ENCODE measurements at regions not wholly inside any gene's neighbourhood (a gene's known extent, or its start where the extent isn't known, plus 50 kb on each side); places are given as distances from the start of the nearest gene placed in this dataset.
"Not testable (repeated sequence)": the region's sequence is repeated elsewhere in the genome, so short reads cannot be mapped to it uniquely, and the experiment has no call there.

DNA sequence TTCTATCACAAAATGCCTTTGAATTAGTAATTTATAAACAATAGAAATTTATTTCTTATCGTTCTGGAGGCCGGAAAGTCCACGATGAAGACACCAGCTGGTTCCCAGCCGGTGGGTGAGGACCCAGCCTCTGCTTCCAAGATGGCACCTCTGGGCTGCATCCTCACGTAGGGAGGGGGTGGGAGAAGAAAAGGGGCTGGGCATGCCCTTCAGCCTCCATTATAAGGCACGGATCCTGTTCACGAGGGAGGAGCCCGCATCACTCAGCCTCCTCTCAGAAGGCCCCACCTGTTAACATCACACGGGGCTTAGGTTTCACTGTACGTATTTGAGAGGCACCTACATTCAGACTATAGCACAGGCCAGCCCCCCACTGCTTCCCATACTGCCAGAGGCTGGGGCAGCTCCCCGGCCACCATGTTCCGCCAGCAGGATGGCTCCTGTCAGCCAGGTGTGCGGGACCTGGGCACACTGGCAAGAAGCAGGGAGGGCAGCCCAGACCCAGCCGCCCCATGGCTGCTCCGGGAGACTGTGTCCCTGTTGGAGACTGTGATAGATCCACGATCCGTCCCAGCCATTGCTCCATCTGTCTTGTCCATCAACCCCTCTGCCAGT, 131.6 kb downstream of the SOX1 start:
- DNase-seq, result no peak

DNA sequence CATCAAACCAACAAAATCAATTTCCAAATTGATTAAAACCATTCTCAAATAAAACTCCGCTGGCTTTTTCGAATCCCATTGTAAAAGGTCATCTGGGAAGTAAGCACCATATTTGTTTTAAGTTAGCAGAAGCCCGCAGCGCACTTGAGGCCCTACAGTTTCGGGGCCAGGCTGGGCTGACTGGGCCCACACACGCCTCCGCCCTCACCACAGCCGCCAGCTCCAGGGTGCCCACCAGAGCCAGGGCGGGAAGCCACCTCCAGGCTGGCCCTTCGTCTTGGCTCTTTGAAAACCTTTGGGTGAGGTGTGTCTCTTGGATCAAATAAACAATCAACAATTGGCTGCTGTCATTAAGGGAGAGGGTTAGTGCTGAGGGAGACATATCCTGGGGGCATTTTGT, 133.3 kb downstream of the SOX1 start:
- DNase-seq, result no peak

DNA sequence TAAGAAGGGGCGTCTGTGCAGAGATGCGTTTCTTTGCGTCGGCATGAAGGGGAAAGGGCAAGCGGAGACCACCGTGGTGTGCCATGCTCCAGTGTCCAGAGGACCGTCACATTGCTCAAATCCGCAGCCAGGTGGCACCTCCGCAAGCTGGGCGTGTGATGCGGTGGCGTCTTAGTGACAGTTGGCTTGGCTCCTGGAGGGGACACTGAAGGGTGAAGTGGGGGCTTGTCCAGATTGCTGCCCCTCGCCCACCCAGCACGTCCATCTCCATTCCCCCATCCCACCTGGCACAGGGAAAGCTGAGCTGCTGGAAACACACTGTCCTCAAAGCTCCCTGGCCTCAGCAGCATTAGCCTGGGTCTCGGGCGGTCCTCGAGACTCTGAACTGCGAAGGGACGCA, 135.3 kb downstream of the SOX1 start:
- no peak for DNase-seq

DNA sequence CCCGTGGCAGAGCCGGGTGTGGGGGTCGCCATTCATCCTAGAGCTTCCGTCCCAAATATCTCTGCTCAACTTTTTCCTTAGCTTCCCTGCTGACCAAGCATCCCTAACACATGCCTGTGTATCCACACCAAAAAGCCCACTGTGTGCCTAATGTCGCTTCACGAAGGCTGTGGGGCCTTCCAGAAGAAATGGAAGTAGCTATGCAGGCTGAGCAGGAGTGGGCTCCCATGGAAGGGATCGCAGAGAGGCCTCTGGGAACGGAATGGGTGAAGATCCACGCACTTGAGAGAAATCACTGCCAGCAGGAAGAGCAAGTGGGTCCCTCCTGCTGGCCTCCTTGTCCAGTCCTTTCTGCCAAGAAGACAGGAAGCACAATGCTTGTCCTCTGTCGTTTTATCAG, 136.0 kb downstream of the SOX1 start:
- no peak for DNase-seq

DNA sequence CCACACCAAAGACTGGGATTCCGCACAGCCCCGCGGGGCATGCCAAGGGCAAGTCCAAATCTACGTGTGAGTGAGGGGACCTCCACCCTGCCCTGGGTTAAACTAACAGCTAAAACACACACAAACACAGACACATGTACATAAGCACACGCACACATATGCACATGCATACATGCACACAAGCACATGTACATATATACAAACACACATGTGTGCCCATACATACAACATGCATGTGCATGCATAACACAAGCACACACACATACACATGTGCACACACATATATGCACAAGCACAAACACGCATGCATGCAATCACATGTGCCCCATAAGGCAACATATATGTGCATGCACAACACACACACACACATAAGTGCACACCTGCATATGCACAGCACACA, 136.7 kb downstream of the SOX1 start:
- no peak for DNase-seq

DNA sequence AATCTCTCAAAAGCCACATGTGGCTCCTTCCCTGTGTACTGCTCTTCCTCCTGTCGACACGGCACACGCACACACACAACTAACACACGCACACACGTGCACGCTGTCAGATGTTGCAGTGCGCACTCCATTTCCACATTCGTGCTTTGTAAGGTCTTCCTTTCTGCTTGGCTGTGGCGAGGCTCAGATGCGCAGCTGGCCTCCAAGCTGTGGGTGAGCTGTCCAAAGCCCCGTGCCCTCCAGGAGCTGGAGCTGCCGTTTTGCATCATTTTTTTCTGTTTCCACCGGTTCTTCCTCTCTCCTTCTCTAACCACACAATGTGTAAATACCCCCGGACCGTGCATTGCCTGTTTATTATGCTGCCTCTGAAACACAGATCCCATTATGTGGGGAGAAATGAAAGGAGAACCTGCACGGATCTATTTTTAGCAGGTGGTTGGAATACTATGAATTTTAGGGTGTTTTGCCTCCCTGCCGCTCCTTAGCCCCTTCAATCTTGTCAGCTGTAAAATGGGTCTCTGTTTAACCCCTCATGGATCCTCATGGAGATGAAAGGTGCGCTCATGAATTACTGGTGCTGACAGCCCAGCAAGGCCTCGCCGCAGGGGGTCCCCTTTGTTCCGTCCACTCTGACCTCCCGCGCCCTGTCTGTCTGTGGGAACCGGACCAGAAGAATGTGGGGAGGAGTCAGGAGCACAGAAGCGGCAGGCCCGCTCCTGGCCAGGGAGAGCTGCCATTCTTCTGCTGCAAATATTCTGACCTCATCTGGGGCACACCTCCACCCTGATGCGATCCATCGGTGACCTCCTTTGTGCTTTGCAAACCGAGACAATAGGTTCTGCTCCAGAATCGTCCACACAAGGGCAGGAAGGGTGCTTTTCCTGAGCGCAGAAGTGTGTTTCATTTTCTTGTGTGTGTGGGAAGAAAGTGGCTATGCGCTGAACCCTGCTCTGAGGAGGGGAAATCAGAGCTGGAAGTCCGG, 137.7 kb downstream of the SOX1 start:
- DNase-seq, result no peak

DNA sequence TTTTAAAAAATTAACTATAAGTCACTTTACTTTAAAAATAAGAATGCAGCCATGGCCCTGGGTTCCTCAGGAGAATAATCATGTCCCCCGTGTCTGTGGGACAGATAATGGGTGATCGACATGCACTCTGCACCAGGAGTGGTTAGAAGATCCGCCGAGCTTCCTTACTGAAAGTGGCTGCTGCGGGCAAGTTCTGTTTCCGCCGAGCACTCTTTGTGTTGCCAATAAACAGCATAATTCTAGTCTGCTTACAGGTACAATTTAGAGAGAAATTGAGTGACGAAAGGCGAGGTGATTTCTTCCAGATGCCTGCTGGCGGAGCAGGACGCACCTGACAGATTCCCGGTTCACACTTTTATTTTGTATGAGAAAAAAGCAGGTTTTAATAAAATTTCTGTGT, 139.0 kb downstream of the SOX1 start:
- DNase-seq, result no peak

DNA sequence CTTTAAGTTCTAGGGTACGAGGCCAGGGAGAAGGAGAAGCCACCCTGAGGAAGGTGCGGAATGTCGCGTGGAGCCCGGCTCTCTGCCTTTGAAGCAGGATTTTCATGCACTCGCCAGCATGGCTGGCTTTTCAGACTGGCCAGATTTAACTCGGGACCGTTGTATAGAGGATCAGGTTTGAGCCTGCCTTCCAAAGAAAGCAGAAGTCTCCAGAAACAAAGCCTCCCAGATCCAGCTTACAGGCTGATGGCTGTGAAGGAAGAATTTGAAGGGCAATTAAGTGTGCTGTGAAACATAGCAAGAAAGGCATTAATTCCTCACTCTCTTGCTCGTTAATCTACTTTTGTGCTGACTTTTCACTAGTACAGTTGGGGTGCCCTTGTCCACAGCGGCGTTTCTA, 140.2 kb downstream of the SOX1 start:
- no peak for DNase-seq

DNA sequence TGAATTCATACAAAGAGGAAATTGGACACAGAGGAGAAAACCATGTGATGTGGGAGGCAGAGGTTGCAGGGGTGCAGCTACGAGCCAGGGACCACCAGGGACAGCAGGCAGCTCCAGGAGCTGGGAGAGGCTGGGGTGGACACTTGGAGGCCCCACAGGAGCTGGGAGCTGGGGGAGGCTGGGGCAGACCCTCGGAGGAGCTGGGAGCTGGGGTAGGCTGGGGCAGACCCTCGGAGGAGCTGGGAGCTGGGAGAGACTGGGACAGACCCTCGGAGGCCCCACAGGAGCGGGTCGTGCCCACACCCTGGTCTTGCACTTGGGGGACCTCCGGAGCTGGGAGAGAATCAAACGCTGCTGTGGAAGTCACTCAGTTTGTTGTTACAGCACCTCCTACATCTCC, 141.7 kb downstream of the SOX1 start:
- DNase-seq, result no peak

DNA sequence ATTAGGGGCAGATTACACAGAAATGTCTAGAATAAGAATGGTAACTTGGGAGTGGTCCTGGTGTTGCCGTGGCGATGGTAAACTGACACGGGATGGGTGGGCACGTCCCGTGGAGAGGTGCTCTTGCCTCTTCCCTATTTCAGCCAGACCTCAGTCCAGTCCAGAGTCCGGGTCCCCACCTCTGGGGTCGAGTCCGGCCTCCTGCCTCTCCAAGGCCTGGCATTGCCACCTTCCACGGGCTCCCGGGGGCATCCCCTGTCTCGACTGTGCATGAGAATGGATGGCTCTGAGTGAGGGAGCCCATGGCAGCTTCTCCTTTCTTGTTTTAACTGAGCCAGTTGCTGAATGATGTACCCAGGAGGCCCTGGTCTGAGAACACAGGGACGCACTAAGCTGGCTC, 142.3 kb downstream of the SOX1 start:
- DNase-seq, result no peak

DNA sequence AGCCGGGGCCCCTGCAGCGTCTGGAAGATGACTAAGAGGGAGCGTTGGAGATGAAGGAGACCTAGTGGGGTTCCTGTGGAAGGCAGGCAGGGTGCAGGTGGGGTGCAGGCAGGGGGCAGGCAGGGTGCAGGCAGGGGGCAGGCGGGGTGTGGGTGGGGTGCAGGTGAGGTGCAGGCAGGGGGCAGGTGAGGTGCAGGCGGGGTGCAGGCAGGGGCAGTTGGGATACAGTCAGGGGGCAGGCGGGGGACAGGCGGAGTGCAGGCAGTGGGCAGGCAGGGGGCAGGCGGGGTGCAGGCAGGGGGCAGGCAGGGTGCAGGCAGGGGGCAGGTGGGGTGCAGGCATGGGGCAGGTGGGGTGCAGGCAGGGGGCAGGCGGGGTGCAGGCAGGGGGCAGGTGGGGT, 142.8 kb downstream of the SOX1 start:
- no peak for DNase-seq

DNA sequence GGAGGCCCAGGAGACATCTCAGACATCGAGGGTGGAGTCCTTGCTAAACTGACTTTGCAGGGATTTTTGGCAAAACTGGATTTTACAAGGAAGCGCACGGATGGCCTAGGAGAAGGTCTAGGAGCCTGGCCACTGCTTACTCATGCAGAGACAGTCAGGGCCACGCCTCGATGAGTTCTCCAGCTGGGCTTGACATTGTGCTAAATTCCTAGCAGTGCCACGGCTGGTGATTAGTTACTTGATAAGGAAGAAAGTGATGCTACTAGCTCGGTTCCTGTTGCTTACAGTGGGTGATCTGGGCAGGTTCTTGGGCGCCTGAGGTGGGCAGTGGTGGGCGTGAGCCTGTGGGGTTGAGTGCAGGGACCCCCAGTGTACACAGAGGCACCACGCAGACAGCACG, 143.4 kb downstream of the SOX1 start:
- no peak for DNase-seq

DNA sequence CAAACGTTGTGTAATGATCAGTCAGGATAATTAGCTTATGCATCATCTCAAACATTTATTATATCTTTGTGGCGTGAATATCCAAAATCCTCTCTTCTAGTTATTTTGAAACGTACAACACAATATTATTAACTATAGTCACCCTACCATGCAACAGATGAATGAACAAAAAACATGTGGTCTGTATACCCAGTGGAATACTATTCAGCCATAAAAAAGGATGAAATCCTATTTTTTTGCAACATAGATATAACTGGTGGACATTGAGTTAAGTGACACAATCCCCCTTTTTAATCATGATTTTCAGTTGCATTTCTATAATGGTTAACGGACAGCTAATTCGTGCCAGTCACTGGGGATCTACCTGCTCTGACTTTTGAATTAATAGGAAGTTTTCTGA, 145.6 kb downstream of the SOX1 start:
- no peak for DNase-seq

DNA sequence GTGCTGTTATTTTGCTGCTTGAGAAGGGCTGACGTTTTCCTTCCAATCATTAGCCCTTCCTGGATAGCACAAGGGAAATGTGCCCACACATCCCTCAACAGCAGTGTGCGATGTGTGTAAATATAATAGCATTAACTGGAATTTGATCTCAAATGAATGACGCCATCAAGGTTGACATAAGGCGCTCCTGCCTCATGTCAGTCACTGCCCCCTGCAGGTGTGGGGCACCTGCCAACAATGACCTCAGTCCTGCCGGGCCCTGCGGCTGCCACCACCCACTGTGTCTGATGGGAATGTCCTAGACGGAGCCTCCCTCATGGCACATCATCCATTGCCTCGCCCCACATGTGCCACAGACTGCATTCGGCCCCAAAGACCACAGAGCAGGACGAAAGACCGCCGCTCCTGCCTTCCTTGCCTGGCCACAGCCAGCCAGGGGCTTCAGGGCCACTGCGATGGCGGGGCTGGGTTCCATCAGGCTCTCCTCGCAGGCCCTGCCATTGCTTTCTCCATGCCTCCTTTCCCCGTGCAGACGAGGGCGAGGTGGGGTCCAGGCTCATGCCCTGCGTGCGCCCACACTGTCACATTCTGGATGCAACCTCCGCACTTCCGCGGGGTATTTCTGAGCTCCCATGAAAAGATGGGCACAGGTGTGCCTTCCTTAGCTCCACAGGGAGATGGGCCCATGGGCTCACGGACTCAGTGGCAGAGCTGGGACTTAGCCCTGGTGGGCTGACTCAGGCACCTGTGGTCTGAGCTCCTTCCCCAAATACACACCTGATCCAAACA, 146.7 kb downstream of the SOX1 start:
- no peak for DNase-seq

DNA sequence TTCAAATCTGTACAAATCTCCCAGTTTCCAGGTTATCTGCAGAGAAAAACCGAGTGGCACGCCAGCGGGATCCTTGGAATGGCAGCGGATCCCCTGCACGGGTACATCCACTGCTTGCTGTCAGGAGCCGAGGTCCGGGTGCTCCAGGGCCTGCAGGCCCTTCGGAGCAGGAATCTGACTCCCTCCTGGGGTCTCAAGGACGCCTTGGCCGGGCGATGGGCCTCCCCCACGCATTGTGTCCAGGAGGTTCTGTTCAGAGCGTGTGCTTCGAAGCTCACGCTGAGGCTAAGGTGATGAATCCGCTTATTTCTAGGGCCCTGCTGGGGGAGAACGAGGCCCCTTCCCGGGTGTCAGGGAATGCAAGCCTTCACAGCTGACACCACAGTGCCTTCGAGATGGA, 148.9 kb downstream of the SOX1 start:
- DNase-seq, result no peak

DNA sequence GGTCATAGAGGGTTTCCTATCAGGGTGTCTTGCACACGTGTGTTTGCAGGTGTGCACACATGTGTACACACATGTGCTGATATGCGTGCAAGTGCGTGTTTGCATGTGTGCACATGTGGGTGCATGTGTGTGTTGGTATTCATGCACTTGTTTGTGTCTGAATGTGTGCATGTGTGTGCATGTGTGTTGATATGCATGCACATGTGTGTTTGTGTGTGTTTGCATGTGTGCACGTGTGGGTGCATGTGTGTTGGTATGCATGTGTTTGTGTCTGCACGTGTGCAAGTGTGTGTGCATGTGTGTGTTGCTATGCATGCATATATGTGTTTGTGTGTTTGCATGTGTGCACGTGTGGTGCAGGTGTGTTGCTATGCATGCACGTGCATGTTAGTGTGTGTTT, 150.5 kb downstream of the SOX1 start:
- DNase-seq, result no peak

DNA sequence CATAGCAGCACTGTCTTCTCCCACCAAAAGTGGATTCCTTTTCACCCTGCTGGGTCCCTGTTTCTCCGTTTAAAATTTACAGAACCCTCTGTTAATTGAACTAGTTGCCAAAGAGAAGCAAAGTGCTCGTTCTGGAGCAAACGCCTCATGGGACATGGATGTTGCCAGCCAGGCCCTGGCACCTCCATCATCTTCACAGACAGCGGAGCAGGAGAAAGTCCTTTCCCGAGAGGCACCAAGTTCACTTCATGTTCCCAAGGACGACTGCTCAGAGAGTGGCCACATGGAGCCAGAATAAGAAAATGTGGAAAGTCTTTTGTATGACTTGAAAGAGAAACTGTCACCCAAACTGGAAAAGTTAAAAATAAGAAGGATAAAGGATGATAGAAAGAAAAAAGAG, 151.5 kb downstream of the SOX1 start:
- DNase-seq, result no peak

DNA sequence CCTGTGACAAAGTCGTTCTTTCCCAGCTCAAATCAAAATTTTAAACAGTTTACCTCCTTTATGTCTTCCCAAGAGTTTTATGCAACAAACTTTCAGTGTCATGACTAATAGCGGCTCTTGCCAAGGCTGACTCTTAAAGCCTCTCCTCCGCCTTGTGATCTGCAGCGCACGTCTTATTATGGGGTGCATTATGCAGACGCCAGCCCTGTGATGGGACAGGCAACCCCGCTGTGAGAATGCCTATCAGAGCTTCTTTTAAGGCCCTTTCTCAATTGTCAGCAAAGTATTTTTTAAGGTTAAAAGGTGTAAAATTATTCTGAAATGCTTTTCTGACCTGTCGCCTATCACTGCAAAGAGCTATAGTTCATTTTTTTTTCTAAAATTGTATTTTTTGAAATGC, 152.8 kb downstream of the SOX1 start:
- no peak for DNase-seq

DNA sequence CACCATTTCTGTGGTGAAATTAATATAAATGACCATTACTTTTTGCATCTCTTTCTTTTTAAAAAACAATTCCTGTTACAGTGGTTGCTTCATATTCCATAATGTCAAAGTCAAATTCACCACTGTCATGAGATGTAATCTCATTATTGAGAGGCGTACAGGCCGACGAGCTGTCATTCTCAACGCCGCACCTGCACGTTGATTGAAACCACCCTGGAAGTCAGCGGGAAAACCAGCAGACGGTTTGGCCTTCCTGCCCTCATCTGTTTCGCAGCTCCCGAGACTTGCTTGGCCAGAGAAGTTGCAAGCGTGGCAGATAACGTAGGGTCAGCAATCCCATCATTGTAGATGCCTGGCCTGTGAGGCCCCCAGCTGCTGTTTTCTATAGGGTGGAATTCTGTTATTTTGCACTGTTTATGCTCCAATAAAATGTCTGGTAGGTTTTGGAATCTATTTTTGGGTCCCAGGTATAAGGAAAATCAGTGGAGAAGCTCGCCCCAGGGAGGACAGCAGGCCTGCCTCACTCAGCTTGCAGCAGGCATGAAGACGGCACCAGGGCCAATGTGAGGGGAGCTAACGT, 153.4 kb downstream of the SOX1 start:
- no peak for DNase-seq

DNA sequence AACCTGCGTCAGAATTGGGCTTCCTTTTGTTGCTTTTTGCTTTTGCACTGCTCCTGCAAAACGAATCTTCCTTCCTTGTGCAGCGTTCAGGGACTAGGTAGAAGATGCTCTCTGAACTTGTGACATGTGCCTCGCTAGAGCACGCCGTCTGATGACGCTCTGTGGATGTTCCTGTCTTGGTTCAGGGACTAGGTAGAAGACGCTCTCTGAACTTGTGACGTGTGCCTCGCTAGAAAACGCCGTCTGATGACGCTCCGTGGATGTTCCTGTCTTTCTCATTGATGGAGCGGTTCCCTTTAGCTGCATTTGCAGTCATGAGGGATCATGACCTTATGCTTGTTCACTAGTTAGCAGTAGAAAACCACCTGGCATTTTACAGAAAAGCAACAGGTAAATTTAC, 154.0 kb downstream of the SOX1 start:
- no peak for DNase-seq

DNA sequence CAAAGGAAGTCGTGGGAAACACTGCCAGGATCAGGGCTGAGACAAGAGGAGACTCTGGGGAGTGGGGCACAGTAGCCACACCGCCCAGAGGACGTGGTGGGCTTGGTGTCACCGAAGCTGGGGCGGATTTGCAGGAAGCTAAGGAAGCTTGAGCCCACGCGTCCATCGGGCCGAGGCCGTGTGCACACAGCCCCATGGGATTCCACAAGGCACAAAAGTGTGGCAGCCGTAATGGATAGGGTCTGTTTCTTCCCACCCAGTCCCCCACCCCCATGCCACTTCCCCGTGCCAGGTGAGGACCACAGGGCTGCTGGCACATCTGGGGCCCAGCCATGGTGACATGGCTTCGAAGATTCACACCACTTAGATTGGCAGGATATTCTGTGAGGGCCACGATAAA, 153.2 kb upstream of the SPACA7 start:
- no peak for DNase-seq

DNA sequence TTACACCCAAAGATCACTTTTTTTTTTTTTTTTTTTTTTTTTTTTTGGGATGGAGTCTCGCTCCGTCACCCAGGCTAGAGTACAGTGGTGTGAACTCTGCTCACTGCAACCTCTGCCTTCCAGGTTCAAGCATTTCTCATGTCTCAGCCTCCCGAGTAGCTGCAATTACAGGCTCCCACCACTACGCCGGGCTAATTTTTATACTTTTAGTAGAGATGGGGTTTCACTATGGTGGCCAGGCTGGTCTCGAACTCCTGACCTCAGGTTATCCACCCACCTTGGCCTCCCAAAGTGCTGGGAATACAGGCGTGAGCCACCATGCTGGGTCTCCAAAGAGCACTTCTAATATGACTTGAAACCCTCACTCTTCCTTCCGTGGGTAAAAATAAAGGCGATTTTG, 152.2 kb upstream of the SPACA7 start:
- not testable (repeated sequence) for DNase-seq

DNA sequence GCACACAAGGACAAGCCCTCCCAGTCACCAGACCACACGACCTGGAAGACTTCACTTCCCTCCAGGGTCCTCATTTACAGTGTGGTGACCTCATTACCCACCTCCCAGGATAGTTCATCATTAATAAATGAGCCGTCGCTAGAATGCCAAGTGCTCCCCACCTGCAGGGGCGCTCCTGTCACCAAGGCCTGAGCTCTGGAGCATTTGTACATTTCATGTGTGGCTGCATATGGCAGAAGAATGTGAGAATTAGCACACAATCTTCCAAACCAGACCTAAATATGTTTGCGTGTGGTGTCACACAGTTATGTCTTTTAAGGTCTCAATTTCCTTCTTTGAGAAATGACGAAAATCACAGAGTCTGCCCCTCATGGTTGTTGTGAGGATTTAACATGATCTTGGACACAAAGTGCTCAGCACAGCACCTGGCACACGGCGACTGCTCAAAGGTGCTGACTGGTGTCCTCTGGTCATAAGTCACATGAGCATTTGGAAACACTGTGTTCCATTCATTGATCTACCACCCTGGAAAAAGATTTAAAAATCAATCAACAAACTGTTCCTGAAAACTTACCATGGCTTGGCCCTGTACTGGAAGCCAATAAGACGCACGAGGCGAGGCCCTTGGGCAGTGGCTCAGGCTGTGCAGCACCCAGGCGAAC, 150.6 kb upstream of the SPACA7 start:
- DNase-seq, result no peak

Data from activated CD8-positive, alpha-beta memory T cell treated with anti-CD3 and anti-CD28 coated beads for 24 hours (primary cell).